Right lobe of liver (tissue), 6 donors: ENCODE measurements at regions not wholly inside any gene's neighbourhood (a gene's known extent, or its start where the extent isn't known, plus 50 kb on each side); places are given as distances from the start of the nearest gene placed in this dataset.

Experiments
- ATAC-seq, 4 donors: fragments of 200-7000 bp; cut with Tn5 transposase; one replicate each; pipeline ENCODE4 v1.9.1; 2020; ENCODE audit warnings: mild to moderate bottlenecking in 4 of 4, moderate library complexity in 4 of 4
- DNase-seq, 3 donors: peaks; one replicate each; pipeline ENCODE4 v3.0.0-alpha.2; 2020
- H3K27ac ChIP-seq, 3 donors: fragments of 200-600 bp; one replicate each; pipeline ENCODE4 v1.8.0; 2022
- H3K27me3 ChIP-seq, 2 donors: fragments of 200-600 bp; one replicate each; pipeline ENCODE4 v1.8.0; 2022
- H3K36me3 ChIP-seq, 4 donors: fragments of 200-600 bp; sonication (generic) in 1 of 4; one replicate each; pipeline versions ENCODE4 v1.5.1 to v1.8.0; 2017 to 2022; ENCODE audit warnings: control low read depth in 1 of 4
- H3K4me1 ChIP-seq, 4 donors: fragments of 200-600 bp; sonication (generic) in 1 of 4; one replicate each; pipeline versions ENCODE4 v1.5.1 to v1.8.0; 2017 to 2022; ENCODE audit warnings: control low read depth in 1 of 4
- H3K4me3 ChIP-seq, 3 donors: fragments of 200-600 bp; one replicate each; pipeline ENCODE4 v1.8.0; 2022
- H3K9me3 ChIP-seq, 4 donors: fragments of 200-600 bp; sonication (generic) in 1 of 4; one replicate each; pipeline versions ENCODE4 v1.5.1 to v1.8.0; 2017 to 2022; ENCODE audit warnings: control low read depth in 1 of 4
- CTCF ChIP-seq, 4 donors: fragments of 200-600 bp in 3 of 4; fragments of 450-650 bp in 1 of 4; IDR thresholded peaks; one replicate each; pipeline versions ENCODE4 v1.5.1 to v1.8.0; 2016 to 2022; ENCODE audit warnings: antibody characterized with exemption in 4 of 4, mild to moderate bottlenecking in 2 of 4
- POLR2A ChIP-seq: fragments of 450-650 bp; IDR thresholded peaks from one replicate; pipeline ENCODE4 v1.6.1; 2017; ENCODE audit warnings: antibody characterized with exemption, mild to moderate bottlenecking
- WGBS: methylation state at CpG from one replicate; pipeline ENCODE4 v1.1.6; 2018; ENCODE audit warnings: low coverage, low lambda C conversion rate; ENCODE audit not compliant: insufficient coverage; ENCODE audit errors: missing lambda C conversion rate; 5-methylcytosine and 5-hydroxymethylcytosine counted together
- intact Hi-C, 2 donors: fragments of 100-400 bp; cut with DNase I; formaldehyde crosslinking; loops; one replicate each; pipeline versions ENCODE4 v1.11.2 to v1.14.1; 2022
- donor health status: DM: no; HTN: yes; CAD: no.
- donor health status: DM: no; HTN: no; CAD: no.
- donor health status: DM: no; HTN: no; CAD: no.
- donor health status: DM: no; HTN: yes; CAD: no.
- donor health status: DM: no; HTN: yes; CAD: no.

GRCh38 chr4:149248191-149248764, 567.4 kb downstream of the IQCM start:
- TF ChIP-seq CTCF (IDR thresholded peaks at IDR 0.05): no peak
- intact Hi-C loops: no loop called here
- no peak for ATAC-seq
- Histone ChIP-seq H3K27ac (no peak overlapping the region), H3K9me3 (no peaks in the 10 kb centered on the region), H3K4me1 (no peaks in the 10 kb centered on the region), H3K36me3 (no peaks in the 10 kb centered on the region), H3K4me3 (no peak overlapping the region), H3K27me3 (no peaks in the 10 kb centered on the region)
- 85% methylated on average over 1 of the region's 1 CpG for WGBS
- no peak for DNase-seq

- TF ChIP-seq POLR2A (no peak), CTCF (IDR thresholded peaks at IDR 0.05) (no peak)
- DNase-seq: no peak
- no peaks in the 10 kb centered on the region for H3K4me1 ChIP-seq
- no peaks in the 10 kb centered on the region for H3K36me3 ChIP-seq
- H3K4me3 ChIP-seq: no peak overlapping the region
- H3K27ac ChIP-seq: no peak overlapping the region
- WGBS: 27% methylated on average over 2 of the region's 2 CpGs
- no peaks in the 10 kb centered on the region for H3K27me3 ChIP-seq
- intact Hi-C loops: no loop called here
- H3K9me3 ChIP-seq: no peaks in the 10 kb centered on the region
- no peak for ATAC-seq
Measured at GRCh38 chr4:149247164-149247563, 568.5 kb downstream of the IQCM start.

- DNase-seq (no peak), ATAC-seq (no peak)
- no peaks in the 10 kb centered on the region for H3K9me3 ChIP-seq
- TF ChIP-seq POLR2A: no peak
- TF ChIP-seq CTCF (IDR thresholded peaks at IDR 0.05): no peak
- no peaks in the 10 kb centered on the region for H3K4me1 ChIP-seq
- H3K27me3 ChIP-seq: no peaks in the 10 kb centered on the region
- 43% methylated on average over 1 of the region's 1 CpG for WGBS
- intact Hi-C loops: no loop called here
- H3K27ac ChIP-seq: no peak overlapping the region
- H3K36me3 ChIP-seq: no peaks in the 10 kb centered on the region
- no peak overlapping the region for H3K4me3 ChIP-seq
Measured at GRCh38 chr4:149245333-149245732, 570.3 kb downstream of the IQCM start.

- peak in 2 of 4 donors; percentile 22 to 31 for ATAC-seq
- H3K4me3 ChIP-seq: no peak overlapping the region
- TF ChIP-seq CTCF (IDR thresholded peaks at IDR 0.05) (no peak), POLR2A (no peak)
- no peaks in the 10 kb centered on the region for H3K36me3 ChIP-seq
- H3K9me3 ChIP-seq: no peaks in the 10 kb centered on the region
- DNase-seq: no peak
- no peaks in the 10 kb centered on the region for H3K27me3 ChIP-seq
- WGBS: 81% methylated on average over 3 of the region's 3 CpGs
- intact Hi-C loops: no loop called here
- no peak overlapping the region for H3K27ac ChIP-seq
- H3K4me1 ChIP-seq: no peaks in the 10 kb centered on the region
Measured at GRCh38 chr4:149238097-149238496, 577.5 kb downstream of the IQCM start.

- ATAC-seq (no peak), DNase-seq (no peak)
- H3K27me3 ChIP-seq: no peaks in the 10 kb centered on the region
- H3K27ac ChIP-seq: no peak overlapping the region
- no peaks in the 10 kb centered on the region for H3K9me3 ChIP-seq
- no peak for TF ChIP-seq CTCF (IDR thresholded peaks at IDR 0.05)
- TF ChIP-seq POLR2A: no peak
- H3K36me3 ChIP-seq: no peaks in the 10 kb centered on the region
- no peak overlapping the region for H3K4me3 ChIP-seq
- 89% methylated on average over 1 of the region's 1 CpG for WGBS
- intact Hi-C loops: no loop called here
- no peaks in the 10 kb centered on the region for H3K4me1 ChIP-seq
Measured at GRCh38 chr4:149234798-149235197, 580.8 kb downstream of the IQCM start.
